Fibroblast of lung (primary cell): ENCODE measurements at regions not wholly inside any gene's neighbourhood (a gene's known extent, or its start where the extent isn't known, plus 50 kb on each side); places are given as distances from the start of the nearest gene placed in this dataset.

Experiments used
- DNase-seq, 2 donors: peaks; one replicate each; pipeline versions ENCODE4 v3.0.0 to v3.0.0-alpha.2; 2010; ENCODE audit warnings: low read depth in 2 of 2
- H2AFZ ChIP-seq: 2 replicates; pipeline ENCODE4 v1.5.1; 2012; ENCODE audit warnings: low read length, control low read depth, inconsistent platforms
- H3K27ac ChIP-seq: 2 replicates; pipeline ENCODE4 v1.5.1; 2011; ENCODE audit warnings: low read length, control low read depth; ENCODE audit not compliant: insufficient read depth
- H3K27me3 ChIP-seq: 2 replicates; pipeline ENCODE4 v1.5.1; 2011; ENCODE audit warnings: mild to moderate bottlenecking, low read length; ENCODE audit not compliant: control insufficient read depth, insufficient read depth
- H3K36me3 ChIP-seq: 2 replicates; pipeline ENCODE4 v1.5.1; 2011; ENCODE audit warnings: low read length; ENCODE audit not compliant: control insufficient read depth, insufficient read depth
- H3K4me1 ChIP-seq: 2 replicates; pipeline ENCODE4 v1.5.1; 2011; ENCODE audit warnings: low read length; ENCODE audit not compliant: control insufficient read depth, insufficient read depth; ENCODE audit errors: extremely low read depth
- H3K4me2 ChIP-seq: 2 replicates; pipeline ENCODE4 v1.5.1; 2011; ENCODE audit warnings: low read length, control low read depth; ENCODE audit not compliant: insufficient read depth; ENCODE audit errors: extremely low read depth
- H3K4me3 ChIP-seq, 4 experiments: fragments of 200-600 bp in 1 of 4; sonication (generic) in 1 of 4; replicated peaks in 1 of 4; 2 replicates each; pipeline ENCODE4 v1.5.1; 2011 to 2016; ENCODE audit warnings: low read length in 4 of 4, low read depth in 3 of 4, mild to moderate bottlenecking in 3 of 4, control low read depth in 2 of 4, inconsistent platforms in 1 of 4, mixed read lengths in 1 of 4; ENCODE audit not compliant: insufficient read depth in 1 of 4; ENCODE audit errors: control extremely low read depth in 1 of 4
- H3K79me2 ChIP-seq: 2 replicates; pipeline ENCODE4 v1.5.1; 2012; ENCODE audit warnings: mild to moderate bottlenecking, low read length, inconsistent platforms; ENCODE audit not compliant: control insufficient read depth, insufficient read depth
- H3K9ac ChIP-seq: 2 replicates; pipeline ENCODE4 v1.5.1; 2011; ENCODE audit warnings: mild to moderate bottlenecking, low read length, control low read depth; ENCODE audit not compliant: insufficient read depth
- H3K9me3 ChIP-seq: 2 replicates; pipeline ENCODE4 v1.5.1; 2012; ENCODE audit warnings: low read depth, low read length; ENCODE audit not compliant: control insufficient read depth, insufficient read depth
- H4K20me1 ChIP-seq: 2 replicates; pipeline ENCODE4 v1.5.1; 2011; ENCODE audit warnings: low read length; ENCODE audit not compliant: control insufficient read depth, insufficient read depth; ENCODE audit errors: extremely low read depth
- CTCF ChIP-seq, 2 donors: IDR thresholded peaks in 1 of 2; conservative IDR thresholded peaks in 1 of 2; 1 replicate in 1 of 2; 2 replicates in 1 of 2; pipeline ENCODE4 v1.5.1; 2011 to 2012; ENCODE audit warnings: low read length in 2 of 2, control low read depth in 1 of 2, inconsistent platforms in 1 of 2, low read depth in 1 of 2, mild to moderate bottlenecking in 1 of 2
- EZH2 ChIP-seq: IDR thresholded peaks from 2 replicates; pipeline ENCODE4 v1.5.1; 2012; ENCODE audit warnings: low read length, control low read depth, mild to moderate bottlenecking; ENCODE audit errors: missing control alignments

GRCh38 chr4:181830404-181831035 lies 412.7 kb upstream of the TENM3 start:
- H3K9me3 ChIP-seq, result no peaks in the 10 kb centered on the region
- no peaks in the 10 kb centered on the region for H3K79me2 ChIP-seq
- no peaks in the 10 kb centered on the region for H4K20me1 ChIP-seq
- no peak overlapping the region for H3K27ac ChIP-seq
- no peak for TF ChIP-seq EZH2
- no peak for TF ChIP-seq CTCF (conservative IDR thresholded peaks at IDR 0.05 in 1 of 2, IDR thresholded peaks at IDR 0.05 in 1 of 2; ENCODE audit: low read depth in 1 of 2, low read length in 2 of 2)
- no peaks in the 10 kb centered on the region for H3K36me3 ChIP-seq
- H3K4me3 ChIP-seq, result no peak overlapping the region
- no peak overlapping the region for H2AFZ ChIP-seq
- no peaks in the 10 kb centered on the region for H3K27me3 ChIP-seq
- no peak for DNase-seq
- H3K4me2 ChIP-seq, result no peak overlapping the region
- H3K4me1 ChIP-seq, result no peaks in the 10 kb centered on the region
- no peak overlapping the region for H3K9ac ChIP-seq

- Histone ChIP-seq H3K9ac (no peak overlapping the region), H3K4me1 (no peaks in the 10 kb centered on the region), H3K4me3 (no peak overlapping the region), H4K20me1 (no peaks in the 10 kb centered on the region), H2AFZ (no peak overlapping the region), H3K36me3 (no peaks in the 10 kb centered on the region), H3K79me2 (no peaks in the 10 kb centered on the region), H3K27ac (no peak overlapping the region), H3K27me3 (no peaks in the 10 kb centered on the region), H3K4me2 (no peak overlapping the region), H3K9me3 (no peaks in the 10 kb centered on the region)
- TF ChIP-seq CTCF (conservative IDR thresholded peaks at IDR 0.05 in 1 of 2, IDR thresholded peaks at IDR 0.05 in 1 of 2; ENCODE audit: low read depth in 1 of 2, low read length in 2 of 2) (no peak), EZH2 (no peak)
- no peak for DNase-seq
Observed at GRCh38 chr4:181834071-181834470, 409.1 kb upstream of the TENM3 start.

- Histone ChIP-seq H3K9me3 (no peaks in the 10 kb centered on the region), H3K4me3 (no peak overlapping the region), H3K4me1 (no peaks in the 10 kb centered on the region), H2AFZ (no peak overlapping the region), H3K27ac (no peak overlapping the region), H3K27me3 (no peaks in the 10 kb centered on the region), H4K20me1 (no peaks in the 10 kb centered on the region), H3K79me2 (no peaks in the 10 kb centered on the region), H3K36me3 (no peaks in the 10 kb centered on the region), H3K4me2 (no peak overlapping the region), H3K9ac (no peak overlapping the region)
- no peak for DNase-seq
- no peak for TF ChIP-seq CTCF (conservative IDR thresholded peaks at IDR 0.05 in 1 of 2, IDR thresholded peaks at IDR 0.05 in 1 of 2; ENCODE audit: low read depth in 1 of 2, low read length in 2 of 2)
- no peak for TF ChIP-seq EZH2
Observed at GRCh38 chr4:181835348-181835747, 407.9 kb upstream of the TENM3 start.
